NCI-H1417 (cell line): ENCODE measurements at regions not wholly inside any gene's neighbourhood (a gene's known extent, or its start where the extent isn't known, plus 50 kb on each side); places are given as distances from the start of the nearest gene placed in this dataset.
"Not testable (repeated sequence)": the region's sequence is repeated elsewhere in the genome, so short reads cannot be mapped to it uniquely, and the experiment has no call there.

Source experiments
- DNase-seq, 3 experiments: peaks; one replicate each; lab custom pipeline; 2025; lab: John Stamatoyannopoulos, UW

- no peak for DNase-seq
Measured at GRCh38 chr2:215794829-215795546, 218.4 kb downstream of the MREG start.

DNA sequence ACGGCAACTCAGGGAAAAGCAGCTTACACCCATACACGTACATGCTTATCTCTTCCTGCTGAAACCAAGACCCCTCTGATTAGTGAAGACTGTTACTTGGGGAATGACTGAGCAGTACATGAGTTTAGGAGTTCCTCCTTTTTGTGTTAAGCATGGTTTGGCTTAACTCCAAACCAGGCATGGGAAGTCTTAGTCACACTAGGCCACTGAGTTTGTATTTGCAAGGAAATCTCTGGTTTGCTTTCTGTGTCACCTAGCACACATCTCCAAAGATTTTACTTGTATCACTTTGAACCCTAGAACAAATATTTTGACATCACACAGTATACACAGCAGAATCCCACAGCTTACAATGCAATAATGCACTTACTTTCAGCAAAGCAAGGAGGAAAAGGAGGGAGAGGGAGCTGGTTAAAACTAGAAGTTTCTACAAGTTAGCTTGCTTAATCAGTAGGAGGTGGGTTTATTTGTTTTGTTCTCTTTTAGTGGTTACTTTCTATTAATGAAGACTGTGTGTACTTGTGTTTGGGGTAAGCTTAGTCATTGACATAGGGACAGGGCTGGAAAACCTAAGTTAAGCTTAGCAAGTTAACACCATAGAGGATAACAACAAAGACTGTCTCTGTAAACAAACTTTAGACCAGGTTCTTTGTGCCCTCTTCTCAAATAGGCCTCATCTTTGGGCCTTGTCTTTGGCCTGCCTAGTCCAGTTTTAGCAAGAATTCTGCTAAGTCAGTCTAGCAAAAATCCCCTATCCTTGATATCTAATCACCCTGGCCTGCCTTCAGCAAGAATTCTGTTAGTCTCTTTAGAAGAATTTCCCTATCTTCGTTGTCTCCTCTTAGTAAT, 219.4 kb downstream of the MREG start:
- no peak for DNase-seq

DNA sequence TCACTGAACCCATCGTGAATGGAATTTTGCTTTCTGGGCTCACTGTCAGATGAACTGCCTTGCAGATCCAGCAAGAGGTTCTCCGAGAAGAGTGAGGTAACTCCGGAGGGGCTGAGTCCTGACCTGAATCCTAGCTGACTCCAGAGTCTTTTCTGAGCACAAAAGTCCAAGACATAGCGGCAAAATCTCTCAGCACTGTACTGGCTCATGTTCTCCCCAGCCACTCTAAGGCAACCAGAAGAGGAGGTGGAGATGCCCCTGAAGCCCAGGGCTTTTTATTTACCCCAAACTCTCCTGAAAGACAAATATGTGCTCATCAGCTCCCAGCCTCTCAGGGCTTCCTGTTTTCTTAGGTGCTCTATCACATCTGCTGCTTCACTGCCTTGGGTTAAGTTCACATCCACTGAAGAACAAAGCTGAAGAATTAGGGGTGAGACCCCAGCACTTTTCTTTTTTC, 221.8 kb downstream of the MREG start:
- DNase-seq, result no peak

GRCh38 chr2:215790523-215791421, 222.6 kb downstream of the MREG start:
- no peak for DNase-seq

- no peak for DNase-seq
Measured at GRCh38 chr2:215787565-215788178, 225.7 kb downstream of the MREG start.

DNA sequence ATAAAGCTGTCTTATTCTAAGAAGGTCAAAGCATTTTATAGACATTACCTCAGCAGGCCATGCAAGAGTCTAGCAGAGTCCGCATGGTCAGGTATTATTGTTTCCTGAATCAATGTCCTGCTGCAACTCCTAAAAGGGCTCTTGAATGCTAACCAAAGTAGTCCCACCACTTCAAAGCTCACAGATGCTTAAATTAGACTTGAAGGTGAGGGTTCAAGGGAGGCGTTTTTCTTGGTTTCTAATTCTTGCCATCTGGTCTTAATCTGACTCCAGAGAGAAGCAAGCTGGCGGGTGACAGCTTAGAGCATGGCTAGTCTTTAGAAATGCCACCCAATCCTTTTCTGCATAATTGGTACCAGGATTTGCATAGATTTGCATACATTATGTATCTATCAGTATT, 226.3 kb downstream of the MREG start:
- DNase-seq, result no peak

DNA sequence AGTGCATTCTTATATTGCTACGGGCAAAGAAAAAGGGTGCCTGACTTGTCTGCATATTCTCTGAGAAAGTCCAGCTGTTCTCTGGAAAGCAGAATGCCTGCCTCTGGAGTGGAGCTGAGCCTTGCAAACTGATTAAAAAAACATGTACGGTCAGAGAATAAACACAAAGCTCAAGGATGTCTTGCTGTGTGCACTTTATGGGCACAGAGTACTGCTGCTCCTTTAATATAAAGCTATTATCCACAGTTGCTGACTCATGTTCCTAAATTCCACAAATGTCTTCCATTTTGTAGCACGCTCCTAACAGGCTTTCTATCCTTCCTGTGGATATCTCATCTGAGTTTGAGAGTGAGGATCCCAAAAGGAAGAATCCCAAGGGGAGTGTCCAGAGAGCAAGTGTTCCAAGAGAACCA, 229.0 kb downstream of the MREG start:
- no peak for DNase-seq

DNA sequence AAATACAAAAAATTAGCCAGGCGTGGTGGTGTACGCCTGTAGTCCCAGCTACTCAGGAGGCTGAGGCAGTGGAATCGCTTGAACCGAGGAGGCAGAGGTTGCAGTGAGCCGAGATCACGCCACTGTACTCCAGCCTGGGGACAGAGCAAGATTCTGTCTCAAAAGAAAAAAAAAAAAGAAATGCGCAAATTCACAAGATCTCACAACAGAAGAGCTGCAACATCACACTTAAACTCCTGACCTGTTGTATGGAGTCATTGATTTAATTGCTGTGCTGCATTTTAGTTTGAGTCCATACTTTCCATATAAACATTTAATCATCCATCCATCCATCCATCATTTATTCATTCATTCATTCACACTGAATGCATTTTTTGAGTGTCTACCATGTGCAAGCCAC, 229.7 kb downstream of the MREG start:
- DNase-seq, result not testable (repeated sequence)

DNA sequence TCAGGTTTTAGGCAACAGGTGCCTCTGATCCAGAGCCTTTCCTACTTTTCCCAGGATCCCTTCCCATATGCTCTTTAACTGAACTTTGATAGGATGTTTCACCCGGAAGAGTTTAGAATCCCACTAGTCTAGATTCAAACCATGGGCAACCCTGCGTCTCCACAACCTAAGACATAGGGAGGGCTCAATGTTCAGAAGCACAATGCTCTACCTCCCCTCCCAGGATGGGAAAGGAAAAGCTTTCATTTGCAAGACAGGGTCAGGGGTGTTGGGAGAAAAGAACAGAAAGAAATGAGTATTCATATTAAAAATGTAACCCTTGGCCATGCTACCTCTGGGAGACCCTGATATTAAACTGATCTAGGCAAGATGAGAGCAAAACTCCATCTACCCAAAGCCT, 230.4 kb downstream of the MREG start:
- no peak for DNase-seq

DNA sequence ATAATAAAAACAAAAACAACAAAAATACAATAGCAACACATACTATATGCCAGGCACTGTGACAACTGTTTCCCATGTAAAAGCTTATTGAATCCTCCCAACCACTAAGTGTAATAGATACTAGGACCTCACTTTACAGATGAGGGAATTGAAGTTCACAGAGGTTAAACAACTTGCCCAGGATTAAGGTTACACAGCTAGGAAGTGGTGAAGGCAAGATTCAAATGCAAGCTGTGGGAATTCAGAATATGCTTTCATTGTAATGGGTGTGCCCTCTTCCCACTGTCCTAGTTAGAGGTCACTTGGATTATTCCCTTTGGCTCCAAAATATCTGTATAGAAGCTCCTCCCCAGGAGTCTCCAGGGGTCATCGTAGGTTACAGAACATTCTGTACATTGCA, 231.1 kb downstream of the MREG start:
- DNase-seq, result no peak

GRCh38 chr2:215780907-215781685, 232.3 kb downstream of the MREG start:
- no peak for DNase-seq

GRCh38 chr2:215780313-215780712, 233.0 kb downstream of the MREG start:
- DNase-seq, result no peak

- no peak for DNase-seq
Measured at GRCh38 chr2:215779912-215780311, 233.4 kb downstream of the MREG start.

GRCh38 chr2:215777465-215778044, 235.8 kb downstream of the MREG start:
- no peak for DNase-seq

GRCh38 chr2:215775106-215775505, 238.2 kb downstream of the MREG start:
- no peak for DNase-seq

DNA sequence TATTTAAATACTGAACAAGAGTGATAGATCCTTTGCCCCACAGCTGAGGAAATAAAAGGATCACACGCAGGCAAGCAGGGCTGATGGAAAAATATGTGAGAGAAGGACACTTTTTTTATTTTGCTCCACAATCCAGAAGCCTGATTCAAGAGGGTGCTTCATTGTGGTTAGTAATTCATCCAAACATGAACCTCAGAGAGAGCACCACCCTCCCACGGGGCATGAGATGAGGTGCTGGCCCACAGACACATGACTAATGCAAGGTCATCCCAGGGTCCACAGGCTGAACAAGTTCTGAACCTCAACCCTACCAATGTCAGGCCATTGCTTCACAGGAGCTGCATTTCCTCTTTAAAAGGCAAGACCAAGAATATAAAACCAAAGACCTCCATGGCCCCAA, 239.6 kb downstream of the MREG start:
- no peak for DNase-seq

DNA sequence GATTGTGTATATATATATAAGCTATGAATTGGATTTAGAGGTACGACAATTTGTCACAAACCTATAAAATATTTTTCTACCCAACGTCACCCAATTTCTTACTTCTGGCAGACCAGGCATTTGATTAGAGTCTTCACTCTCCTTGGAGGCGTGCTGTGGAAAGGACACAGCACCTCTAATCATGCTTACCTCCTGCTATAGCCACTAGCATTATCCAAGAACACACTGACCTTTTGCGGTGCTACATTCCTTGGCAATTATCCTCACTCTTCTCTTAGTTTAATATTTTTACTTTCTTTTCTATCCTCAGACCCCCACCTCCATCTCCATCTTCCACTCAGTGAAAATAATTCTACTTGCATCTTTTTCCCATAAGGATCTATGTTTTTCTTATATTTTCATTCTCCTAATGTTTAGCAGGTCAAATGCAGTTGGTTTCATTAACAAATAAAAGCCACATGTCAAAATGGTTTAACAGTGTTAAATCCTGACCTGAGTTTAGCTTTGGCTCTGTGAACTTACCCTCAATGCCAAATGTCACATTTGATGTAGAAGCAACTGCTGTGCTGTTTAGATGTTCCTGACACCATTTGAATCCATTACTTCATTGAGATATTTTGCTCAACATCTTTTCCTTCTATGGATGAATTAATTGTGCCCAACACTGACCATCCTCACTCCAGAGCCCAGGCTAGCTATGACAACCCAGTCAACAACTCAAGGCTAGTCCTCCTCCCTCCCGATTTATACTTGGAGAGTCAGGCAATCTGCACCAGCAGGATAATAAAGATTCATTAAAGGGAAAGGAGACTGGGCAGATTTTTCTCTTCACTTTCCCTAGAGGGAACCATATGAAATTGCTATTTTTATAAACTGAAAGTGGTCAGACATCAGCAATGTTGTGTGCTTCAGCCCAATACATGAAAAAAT, 240.5 kb downstream of the MREG start:
- no peak for DNase-seq

DNA sequence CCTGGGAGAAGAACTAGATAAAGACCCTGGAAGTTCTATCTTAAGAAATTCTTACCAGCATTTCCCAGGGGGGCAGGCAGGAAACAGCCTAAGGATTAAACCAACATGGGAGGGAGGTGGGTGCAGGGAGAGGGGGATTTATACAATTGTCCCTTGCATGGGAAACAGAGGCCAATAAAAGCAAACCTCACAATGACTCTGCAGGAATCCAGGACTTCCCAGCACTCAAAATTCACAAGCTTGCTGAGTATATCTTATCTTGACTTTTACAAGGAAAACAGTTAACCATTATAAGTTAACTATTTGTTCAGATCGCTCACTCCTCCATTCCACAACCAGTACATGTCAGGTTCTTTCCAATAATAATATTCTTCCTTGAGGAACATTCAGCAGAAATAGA, 241.3 kb downstream of the MREG start:
- no peak for DNase-seq

DNA sequence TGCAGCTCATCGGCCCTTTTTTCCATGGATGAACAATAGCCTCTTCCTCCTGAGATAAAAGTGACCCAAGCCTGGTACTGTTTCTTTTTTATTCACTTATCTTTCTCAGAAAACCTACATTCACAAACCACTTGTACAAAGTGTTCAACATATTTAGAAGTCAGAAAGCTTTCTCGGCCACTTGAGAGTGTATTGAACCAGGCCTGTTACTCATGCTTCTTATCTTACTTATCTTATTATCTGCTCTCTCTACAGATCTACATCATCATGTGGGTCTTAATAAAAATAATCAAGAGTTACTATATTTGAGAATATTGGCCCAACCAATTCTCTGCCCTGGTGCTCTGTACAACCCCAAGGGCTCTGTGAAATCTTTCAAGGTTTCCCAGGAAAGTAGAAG, 242.1 kb downstream of the MREG start:
- DNase-seq, result no peak

DNA sequence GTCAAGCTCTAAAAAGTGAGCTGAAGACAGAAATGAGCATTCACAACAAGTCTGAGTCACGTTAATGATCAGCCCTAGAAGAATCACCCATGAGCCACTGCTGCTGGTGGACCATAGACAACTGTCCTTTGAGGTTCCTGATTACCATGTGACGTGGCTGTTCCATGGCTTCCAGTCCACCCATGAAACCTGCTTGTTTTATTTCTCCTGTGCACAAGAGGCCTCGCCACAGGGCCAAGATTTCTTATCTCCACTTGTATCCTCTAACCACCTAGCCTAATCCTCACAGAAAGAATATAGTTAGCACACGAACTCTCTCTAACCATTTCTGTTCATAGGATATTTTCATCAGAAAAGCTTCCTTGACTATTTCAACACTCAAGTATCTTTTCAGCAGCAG, 242.7 kb downstream of the MREG start:
- DNase-seq, result no peak
